GM08714 (cell line): ENCODE measurements at regions not wholly inside any gene's neighbourhood (a gene's known extent, or its start where the extent isn't known, plus 50 kb on each side); places are given as distances from the start of the nearest gene placed in this dataset.
"Not testable (repeated sequence)": the region's sequence is repeated elsewhere in the genome, so short reads cannot be mapped to it uniquely, and the experiment has no call there.

Source experiments
- H3K4me3 ChIP-seq: fragments of 200-500 bp; sonication (Bioruptor generic); 2 replicates; pipeline ENCODE4 v1.5.1; 2014; ENCODE audit warnings: mild to moderate bottlenecking, low read length, inconsistent platforms
- ZNF274 ChIP-seq: IDR thresholded peaks from 2 replicates; pipeline ENCODE4 v1.6.1; 2012; ENCODE audit warnings: mild to moderate bottlenecking, low read depth, low read length

DNA sequence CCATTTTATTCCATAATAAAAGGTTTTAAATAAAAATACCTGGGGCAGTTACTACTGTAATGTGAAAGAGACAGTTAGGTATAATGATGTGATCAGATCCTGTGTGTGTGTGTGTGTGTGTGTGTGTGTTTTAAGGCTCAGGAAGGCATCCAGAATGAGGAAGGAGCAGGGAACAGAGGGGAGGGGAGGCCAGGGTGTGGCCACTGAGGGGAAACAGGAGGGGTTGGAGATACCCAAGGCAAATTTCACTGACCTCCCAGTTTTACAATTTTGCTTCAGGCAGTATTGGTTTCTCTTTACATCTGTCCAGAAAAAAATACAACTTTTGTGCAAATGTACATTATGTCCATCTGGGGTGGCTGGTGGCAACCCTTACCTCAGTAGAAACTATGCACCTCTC, 163.5 kb upstream of the FBXO11 start:
- no peak for TF ChIP-seq ZNF274
- H3K4me3 ChIP-seq, result no peak overlapping the region

DNA sequence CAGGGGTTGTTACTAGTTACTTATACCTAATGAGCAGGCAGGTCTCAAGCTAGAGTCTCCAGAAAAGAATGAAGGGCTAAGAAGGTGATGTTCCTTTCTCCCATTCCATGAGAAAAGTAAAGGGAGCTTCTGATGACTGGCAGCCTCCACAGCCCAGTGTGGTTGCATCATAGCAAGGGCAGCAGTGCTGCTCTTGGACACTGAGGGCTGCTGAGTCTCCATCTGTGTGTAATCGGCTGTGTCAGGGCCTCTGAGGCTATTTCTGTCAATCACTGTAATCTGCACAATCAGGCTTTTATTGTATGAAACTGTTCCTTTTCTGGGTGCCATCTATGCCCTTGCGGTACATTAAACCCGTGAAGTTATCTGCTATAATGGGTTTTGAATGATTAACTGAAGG, 164.1 kb upstream of the FBXO11 start:
- no peak overlapping the region for H3K4me3 ChIP-seq
- TF ChIP-seq ZNF274, result no peak

DNA sequence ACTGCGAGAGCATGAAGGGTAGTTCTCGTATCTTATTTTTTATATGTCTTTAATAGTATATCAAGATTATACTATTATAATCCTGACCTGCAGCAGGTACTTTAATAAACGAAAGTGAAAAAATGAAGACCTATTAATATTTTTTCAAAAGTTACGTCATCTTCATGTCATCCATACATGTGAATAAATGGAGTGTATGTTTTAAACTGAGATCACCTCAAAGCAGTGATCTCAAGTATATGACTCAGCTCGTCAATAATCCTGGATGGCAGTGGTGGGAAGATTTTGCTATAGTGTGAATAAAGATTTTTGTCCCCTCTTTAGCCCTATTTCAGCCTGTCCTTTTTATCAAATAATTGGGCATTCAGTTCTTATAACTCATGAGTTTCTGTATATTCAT, 166.3 kb upstream of the FBXO11 start:
- no peak for TF ChIP-seq ZNF274

DNA sequence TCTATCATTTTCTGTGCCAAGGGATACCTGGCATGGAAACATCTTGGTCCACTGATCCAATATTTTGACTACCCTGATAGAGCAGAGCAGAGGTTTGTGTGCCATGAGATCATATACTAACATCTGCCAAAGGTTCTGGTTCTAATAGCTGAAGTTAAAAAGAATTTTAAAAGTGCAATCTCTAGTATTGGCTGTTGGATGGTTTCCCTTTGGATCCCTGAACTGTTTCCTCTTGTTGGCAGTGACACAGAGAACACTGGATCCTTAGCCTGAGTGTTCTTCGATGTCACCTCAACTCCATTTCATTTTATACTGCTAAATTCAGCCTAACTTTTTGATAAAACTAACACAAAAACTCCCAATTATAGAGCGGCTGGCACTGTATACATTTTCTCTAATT, 169.3 kb upstream of the FBXO11 start:
- no peak overlapping the region for H3K4me3 ChIP-seq
- TF ChIP-seq ZNF274, result no peak

More for the DNA sequence above, 166.3 kb upstream of the FBXO11 start:
- H3K4me3 ChIP-seq, result no peak overlapping the region

DNA sequence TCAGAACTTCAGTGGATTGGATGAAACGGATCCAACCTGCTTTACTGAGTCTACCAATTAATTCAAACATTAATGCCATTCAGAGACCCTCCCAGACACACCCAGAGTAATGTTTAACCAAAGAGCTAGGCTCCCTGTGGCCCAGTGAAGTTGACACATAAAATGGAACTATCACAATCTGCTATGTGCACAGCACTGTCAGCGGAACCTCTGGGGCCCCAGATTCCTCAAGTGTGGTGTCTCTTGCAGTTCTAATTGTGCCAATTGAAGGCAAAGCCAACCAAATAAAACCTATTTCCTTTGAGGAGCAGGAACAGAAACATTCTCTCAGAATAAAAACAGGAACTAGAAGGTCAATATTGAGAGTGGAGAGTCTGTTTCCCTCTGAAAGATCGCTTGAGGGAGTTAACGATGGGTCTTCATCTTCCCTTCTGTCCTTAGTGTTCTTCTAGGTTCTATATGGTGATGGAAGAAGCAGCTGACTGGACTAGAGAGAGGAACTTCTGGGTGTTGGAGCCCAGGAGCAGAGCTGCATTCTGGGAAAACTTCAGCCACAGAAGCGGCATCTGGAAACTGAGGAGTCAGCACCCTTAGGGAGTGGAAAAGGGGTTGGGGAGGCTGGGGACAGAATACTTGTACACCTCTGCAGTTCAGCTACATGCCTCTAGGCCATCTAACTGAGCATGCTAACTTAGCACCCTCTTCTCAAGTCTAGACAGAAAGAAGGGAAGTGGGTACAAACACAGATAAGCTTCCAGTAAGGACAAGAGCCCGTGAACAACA, 174.4 kb upstream of the FBXO11 start:
- H3K4me3 ChIP-seq, result no peak overlapping the region

DNA sequence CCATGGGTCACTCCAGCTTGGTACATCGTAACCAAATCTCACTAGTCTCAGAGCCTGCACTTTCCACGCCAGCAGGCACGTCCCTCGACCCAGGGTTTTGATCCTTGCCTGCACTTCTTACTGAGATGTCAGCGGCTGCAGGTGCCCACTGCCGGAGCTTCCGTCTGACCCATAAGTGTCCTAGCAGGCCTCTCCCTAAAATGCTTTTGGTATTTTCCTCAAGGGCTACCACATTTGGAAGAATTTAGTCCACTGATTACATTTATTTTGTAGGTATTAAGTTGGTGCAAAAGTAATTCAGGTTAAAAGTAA, 175.0 kb upstream of the FBXO11 start:
- no peak for TF ChIP-seq ZNF274
- no peak overlapping the region for H3K4me3 ChIP-seq

More for the DNA sequence above, 174.4 kb upstream of the FBXO11 start:
- no peak for TF ChIP-seq ZNF274

DNA sequence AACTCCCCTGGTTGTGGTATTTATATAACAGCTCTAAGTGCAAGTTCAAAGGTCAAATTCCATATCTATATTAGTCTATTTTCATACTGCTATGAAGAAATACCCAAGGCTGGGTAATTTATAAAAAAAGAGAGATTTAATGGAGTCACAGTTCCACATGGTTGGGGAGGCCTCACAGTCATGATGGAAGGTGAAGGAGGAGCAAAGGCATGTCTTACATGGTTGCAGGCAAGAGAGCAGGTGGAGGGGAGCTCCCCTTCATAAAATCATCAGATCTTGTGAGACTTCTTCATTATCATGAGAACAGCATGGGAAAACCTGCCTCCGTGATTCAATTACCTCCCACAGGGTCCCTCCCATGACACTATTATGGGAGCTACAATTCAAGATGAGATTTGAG, 179.6 kb upstream of the FBXO11 start:
- no peak for TF ChIP-seq ZNF274
- H3K4me3 ChIP-seq, result no peak overlapping the region

DNA sequence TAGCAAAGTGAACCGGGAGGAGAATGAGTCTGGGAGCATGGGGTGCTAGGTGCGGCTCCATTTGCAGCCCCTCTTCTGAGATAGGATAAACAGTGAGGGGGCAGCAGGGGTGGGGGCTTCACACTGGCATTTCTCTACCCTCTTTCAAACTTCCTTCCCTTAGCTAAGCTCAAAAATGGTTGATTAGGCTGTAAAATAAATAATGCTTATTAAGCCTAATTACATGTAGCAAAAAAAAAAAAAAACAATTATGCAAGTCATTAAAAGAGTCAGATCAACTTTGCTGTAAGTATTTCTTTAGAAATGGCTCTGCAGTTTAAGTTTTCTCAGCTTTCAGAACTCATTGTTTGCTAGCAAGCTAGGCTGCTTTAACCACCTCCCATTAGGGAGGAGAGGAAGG, 182.7 kb upstream of the FBXO11 start:
- H3K4me3 ChIP-seq, result no peak overlapping the region
- TF ChIP-seq ZNF274, result no peak

DNA sequence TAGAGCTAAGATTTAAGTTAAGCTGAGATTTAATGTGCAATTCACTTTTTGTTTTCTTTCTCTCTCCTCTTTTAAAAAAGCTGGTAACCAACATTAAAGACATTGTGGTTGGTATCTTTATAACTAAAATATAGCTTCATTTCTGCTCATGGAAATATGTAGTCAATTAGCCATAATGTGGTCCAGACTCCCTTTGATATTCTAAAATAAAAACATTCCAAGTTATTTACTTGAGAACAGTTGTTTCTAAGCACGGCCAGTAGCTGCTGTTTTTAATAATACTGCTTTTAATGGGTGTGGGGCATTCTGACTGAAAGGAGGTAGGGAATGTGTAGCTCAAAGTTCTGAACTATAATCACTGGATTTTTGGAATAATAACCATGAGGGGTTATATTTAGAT, 183.3 kb upstream of the FBXO11 start:
- no peak overlapping the region for H3K4me3 ChIP-seq
- no peak for TF ChIP-seq ZNF274

DNA sequence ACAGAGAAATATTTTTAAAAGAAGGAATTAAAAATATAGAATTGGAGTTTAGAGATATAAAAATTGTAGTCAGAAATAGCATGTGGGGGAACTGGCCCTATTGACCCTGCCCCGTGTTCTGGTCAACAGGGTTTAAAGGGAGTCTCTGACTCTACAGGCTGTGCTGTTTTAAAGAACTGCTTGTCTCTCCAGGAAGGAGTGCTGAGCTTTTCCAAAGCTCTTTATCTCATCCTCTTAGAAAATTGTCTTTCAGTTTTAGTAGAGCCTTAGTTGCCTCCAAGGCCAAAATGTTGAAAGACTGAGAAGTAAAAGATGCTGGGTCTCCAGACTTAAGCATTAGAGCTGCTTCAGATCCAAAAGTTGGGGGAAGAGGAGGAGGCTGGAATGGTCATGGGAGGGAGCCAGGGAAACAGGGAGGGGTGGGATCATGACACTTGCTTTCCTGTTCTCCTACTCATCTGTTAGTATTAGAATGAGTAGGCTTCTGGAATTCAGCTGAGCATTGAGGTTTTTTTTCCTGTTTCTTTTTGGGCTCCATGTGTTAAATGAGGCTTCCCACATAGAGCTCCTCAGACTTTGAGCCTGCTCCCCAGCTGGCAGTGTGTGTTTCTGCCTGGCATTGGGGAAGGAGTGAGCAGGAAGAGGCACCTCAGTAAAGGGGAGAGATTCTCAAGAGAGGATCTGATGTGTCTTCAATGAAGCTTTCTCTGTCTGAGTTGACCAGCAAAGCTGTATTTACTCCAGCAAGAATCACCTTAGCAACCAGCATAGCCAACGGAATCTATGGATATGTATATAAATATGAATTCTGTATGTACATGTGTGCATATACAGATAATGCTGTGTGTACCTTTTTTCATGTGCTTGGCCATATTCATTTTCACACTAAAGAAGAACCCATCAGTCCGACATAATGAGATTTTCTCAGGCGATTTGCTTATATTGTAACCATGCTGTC, 186.8 kb upstream of the FBXO11 start:
- no peak overlapping the region for H3K4me3 ChIP-seq
- TF ChIP-seq ZNF274, result no peak

DNA sequence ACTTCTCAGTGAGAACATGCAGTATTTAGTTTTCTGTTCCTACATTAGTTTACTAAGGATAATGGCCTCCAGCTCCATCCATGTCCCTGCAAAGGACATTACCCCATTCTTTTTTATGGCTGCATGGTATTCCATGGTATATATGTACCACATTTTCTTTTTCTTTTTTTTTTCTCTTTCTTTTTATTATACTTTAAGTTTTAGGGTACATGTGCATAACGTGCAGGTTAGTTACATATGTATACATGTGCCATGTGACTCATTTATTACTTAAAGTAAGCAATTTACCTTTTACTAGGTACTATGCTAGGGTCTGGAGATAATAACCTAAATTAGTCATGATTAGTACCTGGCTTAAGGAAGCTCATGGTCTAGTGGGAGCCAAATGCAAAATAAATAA, 190.5 kb upstream of the FBXO11 start:
- not testable (repeated sequence) for H3K4me3 ChIP-seq

DNA sequence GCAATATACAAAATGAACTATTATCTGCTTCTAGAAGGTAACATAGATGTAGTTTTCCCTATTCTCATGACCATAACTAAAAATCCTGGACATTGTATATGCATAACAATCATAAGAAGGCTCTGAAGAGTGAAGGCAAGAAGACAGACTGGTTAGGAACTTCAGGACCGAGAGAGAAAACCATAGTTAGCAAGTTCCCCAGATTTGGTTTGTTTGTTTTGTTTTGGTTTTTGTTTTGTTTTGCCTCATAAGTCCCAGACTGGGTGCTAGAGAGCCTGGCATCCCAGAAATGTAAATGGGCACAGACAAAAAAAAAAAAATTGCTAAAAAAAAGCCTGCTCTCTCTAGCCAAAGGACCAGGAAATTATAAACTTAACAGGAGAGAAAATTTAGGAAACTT, 192.2 kb upstream of the FBXO11 start:
- no peak overlapping the region for H3K4me3 ChIP-seq
- TF ChIP-seq ZNF274, result no peak

DNA sequence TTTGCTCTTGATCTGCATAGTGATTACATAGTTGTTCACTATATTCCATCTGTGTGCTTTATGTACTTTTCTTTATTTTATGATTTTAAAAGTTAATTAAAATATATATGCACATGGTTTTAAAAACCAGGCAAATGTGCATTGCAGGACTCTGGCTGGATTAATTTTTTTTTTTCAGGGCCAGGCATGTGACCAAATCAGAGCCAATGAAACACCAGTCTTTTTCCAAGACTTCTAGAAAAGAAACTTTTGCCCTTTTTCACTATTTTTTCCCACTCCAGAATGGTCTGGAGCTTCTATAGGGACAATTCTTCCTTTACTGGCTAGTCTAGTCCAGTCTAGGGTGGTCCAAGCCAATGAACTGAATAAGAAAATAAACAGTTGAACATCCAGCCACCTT, 198.1 kb upstream of the FBXO11 start:
- no peak overlapping the region for H3K4me3 ChIP-seq
- no peak for TF ChIP-seq ZNF274

DNA sequence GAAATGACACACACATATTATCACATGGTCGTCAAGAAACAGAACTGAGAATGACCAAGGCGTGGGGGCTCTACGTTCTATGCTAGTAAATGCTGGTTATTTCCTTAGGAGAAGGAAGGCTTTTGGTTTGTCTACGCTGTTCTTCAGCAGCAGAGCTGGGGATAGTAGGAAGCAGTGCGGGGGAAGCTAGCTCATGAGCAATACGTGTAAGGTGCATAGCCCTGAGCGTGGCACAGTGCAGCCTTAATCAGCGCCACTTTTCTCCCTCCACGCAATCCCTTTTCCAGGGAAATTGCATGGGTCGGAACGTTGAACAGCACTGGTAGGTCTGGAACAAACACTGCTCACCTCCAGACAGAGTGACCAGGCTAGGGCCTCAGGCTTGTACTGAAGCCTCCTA, 199.6 kb upstream of the FBXO11 start:
- H3K4me3 ChIP-seq, result no peak overlapping the region
- no peak for TF ChIP-seq ZNF274

DNA sequence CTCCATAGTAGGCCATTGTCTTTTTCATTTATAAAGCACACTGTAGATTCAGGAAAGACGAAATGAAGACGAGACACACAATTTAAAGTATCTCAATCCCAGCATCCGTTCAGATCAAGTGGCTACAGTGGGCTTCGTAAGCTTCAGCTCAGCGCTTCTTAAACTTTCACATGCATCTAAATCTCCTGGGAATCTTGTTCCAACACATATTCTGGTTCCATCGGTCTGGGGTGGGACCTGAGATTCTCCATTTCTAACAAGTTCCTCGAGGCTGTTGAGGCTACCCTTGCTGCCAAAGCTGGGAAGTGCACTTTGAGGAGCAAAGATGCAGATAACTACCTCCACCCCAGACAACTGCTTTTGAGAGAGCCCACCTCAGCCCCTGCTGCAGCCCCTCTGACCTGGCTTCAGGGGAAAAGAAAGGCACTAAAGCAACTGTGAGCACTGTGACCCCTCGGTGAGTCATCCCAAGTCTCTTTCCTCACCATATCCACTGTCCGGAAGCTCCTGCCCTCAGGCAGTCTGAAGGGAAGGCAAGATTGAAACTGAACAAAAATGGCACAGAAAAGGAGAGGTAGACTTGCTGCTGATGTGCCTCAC, 201.1 kb upstream of the FBXO11 start:
- TF ChIP-seq ZNF274, result no peak
- H3K4me3 ChIP-seq, result no peak overlapping the region
